ENCODE measurements at regions not wholly inside any gene's neighbourhood (a gene's known extent, or its start where the extent isn't known, plus 50 kb on each side); places are given as distances from the start of the nearest gene placed in this dataset.

DNA sequence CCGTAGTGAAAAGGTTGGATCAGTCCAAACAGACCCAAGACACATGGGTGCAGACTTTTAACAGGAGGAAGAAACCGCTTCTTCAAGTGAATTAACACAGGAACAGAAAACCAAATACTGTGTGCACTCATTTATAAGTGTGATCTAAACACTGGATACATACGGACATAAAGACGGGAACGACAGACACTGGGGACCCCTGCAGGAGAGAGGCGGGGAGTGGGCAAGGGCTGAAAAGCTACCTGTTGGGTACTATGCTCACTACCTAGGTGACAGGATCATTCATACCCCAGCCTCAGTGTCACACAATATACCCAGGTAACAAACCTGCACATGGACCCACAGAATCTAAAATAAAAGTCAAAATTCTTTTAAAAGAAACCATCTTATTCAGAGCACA is 326.0 kb upstream of the NOCT start:
- no peak for DNase-seq (ENCODE audit: low read depth)

DNA sequence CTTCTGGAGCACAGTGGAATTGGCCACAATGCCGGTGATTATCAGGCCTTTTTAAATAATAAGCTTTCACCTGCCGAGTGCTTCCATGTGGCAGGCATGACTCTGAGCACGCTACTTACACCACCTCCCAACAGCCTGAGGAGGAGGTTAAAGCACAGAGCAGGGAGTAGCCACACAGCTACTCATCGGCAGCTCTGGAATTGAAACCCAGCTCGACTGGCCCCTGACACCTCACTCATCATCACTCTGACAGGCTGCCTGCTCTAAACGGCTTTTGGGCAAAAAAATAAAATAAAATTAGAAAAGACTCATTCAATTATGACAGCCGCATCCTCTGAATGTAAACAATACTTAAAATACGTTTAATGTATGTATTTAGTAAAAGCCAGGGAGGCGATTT is 326.4 kb upstream of the NOCT start:
- no peak for DNase-seq (ENCODE audit: low read depth)

DNA sequence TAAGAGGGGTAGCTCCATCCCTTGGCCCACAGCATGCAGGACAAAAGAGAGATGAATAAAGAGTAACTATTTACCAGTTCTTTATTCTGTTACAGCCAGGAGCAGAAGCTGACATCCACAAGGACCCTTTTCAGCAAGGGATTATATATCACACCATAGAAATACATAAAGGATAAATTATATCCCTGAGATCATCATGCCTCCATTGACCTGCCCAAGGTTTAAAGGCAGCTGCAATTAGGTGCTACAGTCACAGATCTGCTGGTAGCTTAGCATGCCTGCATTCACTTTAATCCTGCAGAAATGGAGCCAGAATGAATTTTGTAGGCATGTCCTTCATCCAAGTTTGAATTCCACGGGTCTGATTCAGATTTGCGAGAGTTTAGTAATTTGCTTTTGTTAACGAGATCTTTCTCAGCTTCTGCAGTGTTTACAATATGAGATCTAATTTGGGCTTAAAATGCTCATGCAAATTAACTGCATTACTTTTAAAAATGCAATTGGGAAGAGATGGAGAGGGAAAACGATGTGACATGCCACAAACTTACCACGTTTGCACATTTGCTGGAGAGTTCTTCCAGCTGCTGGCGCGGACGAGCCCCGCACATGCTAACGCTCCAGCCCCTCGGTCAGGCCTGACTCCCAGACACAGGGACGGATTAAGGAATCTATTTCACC is 327.0 kb upstream of the NOCT start:
- no peak for DNase-seq (ENCODE audit: low read depth)

DNA sequence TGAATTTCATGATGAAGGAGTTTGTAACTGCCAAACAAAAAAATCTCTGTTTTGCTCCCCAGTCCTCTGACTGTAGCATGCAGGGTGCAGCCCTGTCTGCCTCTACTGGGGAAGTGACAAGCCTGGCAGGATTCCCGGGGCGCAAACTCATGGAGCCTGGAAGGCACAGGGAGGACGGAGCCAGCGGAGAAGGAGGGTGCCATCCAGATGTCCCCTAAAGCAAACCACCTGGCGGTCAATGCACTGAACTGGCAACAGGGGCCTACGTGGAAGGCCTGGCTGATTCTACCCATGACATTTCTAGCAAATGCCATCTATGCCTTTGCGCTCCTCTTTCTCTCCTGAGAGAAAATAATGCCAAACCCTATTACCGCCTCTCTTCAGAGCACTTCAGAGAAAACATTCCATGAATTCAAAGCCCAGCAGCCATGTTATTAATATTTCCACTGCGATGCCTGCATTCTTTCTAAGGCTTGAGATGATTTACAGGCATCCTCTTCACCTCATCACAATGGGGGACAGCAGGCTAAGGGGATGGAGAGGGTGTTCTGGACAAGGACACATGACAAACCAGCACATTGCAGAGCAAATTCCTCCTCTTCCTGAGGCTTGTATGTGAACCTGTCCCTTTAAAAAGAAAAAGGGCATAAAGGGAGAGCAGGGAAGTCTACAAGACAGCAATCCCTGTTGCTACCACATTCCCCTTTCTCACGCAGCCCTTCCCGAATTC is 329.3 kb upstream of the NOCT start:
- DNase-seq (ENCODE audit: low read depth), result no peak

DNA sequence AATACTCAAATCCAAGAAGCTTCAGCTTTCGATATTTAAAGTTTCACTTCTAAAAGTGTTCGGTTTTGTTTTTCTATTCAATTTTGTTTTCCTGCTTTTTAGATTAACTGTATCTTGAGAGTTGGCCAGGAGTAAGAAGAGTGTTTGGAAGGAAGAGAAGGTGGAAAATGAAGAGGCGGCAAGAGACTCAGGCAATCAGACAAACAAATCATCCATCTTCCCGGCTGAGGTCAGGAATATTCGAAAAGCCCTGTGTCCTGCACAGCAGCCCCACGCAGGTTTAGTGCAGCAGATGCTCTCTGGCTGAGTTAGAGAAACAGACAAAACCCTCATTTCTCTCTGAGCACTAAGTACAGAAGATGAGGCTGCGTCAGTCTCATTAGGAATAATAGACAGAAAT is 330.3 kb upstream of the NOCT start:
- no peak for DNase-seq (ENCODE audit: low read depth)

DNA sequence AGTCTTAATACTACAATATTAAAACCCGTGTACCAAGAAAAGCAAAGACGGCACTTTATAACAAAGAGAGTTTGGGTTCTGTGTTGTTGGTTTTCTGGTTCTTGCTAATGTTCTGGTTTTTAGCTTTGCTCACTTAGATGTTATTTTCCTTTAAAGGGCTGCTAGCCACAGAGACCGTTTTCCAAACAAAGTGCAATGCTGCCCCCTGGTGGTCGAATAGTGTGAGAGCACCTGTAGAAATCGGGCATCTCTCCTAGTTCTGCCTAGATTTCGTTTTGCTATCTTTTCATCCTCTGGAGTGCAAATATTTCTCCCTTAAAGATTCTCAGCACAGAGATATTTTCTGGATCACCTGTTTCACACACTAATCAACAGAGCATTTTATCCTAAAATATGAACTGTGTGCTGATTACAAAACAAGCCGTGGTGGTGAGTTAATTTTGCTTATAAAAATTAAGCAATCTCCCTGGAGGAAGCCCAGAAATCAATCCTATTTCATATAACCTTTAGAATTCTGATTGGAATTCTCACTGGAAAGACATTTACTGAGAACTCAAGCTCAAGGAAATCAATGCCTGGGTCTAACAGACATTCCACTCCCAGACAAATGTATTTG is 334.5 kb upstream of the NOCT start:
- DNase-seq (ENCODE audit: low read depth), result peak; percentile 56

DNA sequence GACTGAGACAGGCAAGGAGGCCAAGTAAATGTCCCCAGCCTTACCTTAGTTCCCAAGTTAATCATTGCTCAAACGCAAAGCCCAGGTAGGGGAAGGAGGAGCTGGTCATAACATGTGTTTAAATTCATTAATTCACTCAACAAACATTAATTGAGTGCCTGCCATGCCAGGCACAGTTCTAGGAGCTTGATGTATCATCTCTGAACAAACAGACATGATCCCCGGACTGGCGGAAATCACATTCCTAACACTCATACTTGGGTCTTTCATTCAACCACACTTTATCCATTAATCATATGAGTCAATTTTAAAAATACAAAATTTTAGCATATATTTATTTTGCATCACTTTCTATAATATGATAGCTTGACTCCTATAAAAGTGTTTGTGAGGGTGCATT is 335.3 kb upstream of the NOCT start:
- DNase-seq (ENCODE audit: low read depth), result no peak

DNA sequence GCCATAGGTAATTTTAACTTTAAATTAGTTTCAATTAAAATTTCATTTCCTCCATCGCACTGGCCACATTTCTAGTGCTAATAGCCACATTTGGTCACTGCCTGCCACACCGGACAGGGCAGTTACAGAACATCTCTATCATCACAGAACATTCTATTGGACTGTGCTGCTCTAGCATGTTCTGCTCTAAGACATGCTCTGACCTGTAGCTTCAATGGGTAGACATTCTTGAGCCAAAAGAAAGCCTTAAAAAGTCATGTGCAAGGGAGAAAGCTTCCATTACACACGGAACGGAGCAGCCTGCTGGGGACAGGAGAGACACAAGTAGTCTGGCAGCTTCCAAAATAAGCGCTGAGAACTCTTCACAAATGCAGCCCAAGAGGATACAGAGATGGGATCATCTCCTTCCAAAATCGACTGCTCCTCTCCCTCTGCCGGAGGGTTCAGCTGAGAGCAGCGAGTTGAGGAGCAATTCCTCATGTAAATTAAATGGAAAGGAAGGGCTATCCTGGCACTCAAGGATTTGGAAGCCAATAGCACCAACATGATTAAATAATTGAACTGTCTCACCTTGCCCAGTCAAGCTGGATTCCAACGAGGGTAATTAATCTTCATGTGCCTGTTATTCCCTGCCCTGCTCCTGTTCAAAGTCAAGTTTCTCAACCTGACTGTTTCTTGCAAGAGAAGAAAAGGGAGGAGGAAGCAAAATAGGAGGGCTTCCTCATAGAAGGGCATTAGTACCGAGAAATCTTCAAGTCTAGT is 336.4 kb upstream of the NOCT start:
- no peak for DNase-seq (ENCODE audit: low read depth)

DNA sequence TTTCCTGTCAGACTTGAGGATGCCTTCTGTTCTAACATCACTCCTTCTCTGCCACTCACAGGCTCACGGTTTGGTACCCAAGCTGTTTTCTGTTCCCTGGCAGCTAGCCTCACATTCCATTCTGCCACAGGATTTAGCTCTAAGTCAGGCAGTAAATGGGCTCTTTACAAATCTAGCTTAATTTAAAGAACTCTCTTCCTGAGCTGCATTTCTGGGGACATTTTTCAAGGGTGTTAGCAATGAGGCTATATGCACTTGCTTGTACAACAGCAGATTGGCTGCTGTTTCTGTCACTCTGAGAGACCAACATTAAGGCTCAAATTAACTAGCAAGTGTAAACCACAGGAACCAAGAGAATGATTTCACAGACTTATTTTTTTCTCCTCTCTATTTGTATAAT is 337.8 kb upstream of the NOCT start:
- DNase-seq (ENCODE audit: low read depth), result no peak

DNA sequence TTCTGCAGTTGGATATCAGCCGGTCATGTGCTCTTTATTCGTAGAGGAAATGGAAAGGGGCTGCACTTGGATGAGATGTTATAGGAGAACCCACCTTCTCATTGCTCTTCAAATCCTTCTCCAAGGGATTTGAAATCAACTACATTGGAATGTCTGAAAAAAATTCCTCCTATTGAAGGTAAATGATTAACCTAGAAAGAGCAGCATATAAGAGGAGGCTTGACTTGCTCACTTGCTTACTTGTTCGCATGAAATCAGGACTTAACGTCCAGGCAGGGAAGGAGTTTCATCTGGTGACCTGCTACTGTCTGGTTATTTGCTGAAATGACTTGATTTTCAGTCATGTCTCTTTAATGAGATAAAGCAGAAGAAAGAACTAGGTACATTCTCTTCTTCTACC is 338.4 kb upstream of the NOCT start:
- DNase-seq (ENCODE audit: low read depth), result no peak

DNA sequence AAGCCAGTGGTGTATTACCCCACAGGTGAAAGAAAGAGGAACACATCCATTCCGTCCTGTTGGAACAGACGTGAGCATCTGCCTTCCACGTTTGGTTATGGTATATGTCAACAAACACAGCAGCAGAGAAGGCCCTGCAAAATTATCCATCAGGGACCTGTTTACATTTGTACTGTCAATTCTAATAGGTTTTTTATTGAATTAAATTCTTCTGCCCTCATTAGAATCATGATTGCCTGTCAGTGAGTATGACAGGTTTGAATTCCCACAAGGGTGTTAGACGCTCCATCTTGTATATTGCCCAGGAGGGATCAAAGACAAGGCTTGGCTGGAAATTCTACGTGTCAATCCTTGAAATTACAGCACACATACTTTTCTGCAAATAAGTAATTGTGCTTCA is 339.9 kb upstream of the NOCT start:
- DNase-seq (ENCODE audit: low read depth), result no peak

DNA sequence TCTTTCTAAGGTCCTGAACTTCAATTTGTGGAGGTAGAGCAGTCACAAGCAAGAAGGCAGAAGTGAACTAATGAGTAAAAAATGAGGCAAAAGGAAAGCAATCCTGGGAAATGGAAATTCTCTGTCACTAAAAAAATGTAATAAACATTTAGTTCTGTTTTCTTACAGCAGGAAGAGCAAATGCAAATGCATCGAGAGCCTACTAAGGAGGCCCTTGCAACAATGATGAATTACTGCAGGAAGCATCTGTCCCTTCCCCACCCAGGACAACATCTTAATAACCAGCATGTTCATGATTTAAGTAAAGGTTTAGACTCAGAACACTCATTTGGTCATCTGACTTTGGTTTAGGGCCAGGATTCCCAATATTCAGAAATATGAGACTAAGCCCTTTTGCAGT is 341.4 kb upstream of the NOCT start:
- DNase-seq (ENCODE audit: low read depth), result no peak

DNA sequence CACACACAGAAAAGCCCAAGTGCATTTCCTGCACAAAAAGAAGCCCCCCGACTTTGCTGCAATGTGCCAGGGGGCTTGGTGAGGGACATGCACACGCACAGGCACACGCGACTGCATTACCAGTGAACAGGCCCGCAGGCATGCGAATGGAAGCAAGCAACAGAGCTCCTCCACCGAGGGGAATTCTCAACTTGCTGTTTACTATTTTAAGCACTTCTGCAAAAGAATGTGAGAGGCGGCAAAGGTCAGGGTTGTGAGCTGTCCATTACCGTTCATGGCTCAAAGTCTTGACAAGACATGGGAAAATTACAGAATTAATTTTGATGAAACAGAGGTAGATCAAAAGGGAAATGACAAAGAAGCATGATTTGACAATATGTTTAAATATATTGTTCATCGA is 342.5 kb upstream of the NOCT start:
- DNase-seq (ENCODE audit: low read depth), result no peak

DNA sequence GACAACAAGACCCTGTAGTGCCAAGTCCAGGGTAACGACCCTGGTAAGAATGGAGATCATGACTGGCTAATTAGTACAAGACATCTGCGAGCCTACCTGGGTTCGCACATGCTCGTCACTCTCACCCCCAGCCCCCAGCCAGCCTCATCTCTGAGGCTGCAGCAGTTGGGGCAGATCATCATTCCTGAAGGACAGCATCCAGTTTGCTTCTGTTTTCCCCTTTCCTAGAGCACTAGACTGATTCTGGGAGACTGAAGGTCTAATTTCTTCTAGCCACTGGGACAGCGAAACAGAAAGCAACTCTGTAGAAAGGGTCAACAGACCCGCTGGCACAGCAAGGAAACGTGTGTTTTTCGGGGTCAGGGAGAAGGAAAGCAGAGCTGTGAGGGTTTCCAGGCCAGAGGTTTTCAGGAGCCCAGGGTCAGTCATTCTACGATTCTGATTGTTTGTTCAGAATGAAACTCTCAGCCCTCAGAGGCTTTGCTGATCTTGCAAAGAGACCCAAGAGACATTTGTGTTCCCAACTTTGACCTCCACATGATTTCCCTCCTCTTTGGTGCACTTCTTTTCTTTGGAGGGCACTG is 343.1 kb upstream of the NOCT start:
- DNase-seq (ENCODE audit: low read depth), result no peak

DNA sequence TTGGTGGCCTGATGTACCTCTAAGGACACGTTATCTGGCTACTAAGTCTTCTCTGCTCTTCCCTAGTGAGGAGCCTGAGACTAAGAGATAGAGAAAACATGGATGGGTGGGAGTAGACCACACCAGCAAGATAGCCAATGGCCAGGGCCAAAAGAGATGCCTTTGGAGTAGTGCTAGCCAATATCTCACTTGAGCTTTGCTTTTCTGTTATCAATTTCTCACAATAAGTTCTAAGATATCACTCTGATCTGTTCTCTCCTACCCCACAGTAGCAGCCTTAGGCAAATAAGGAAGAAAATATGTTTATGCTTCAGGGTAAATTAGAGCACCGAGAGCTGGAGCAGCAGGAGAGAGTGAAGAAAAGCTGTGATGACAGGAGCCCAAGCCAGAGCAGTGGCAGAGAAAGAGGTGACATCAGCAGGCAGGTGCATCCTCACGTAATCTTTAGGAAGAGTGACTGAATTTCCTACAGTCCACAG is 343.9 kb upstream of the NOCT start:
- no peak for DNase-seq (ENCODE audit: low read depth)

DNA sequence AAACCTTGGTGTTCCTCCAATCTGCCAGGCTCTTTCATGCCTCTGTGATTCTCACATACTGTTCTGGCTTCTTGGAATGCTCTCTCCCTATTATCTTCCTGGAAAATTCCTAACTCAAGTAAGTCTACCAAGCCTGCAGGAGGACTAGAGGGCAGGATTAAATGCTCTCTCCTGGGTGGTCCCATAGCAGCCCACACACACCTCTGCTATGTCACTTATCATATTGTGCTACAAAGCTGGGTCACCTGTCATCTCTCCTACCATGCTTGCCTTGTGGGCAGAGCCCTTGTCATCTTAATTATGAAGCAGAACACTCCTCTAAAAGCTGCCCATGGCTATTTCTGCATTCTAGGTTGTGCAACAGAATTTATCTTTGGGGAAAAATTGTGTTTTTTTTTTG is 344.5 kb upstream of the NOCT start:
- no peak for DNase-seq (ENCODE audit: low read depth)

DNA sequence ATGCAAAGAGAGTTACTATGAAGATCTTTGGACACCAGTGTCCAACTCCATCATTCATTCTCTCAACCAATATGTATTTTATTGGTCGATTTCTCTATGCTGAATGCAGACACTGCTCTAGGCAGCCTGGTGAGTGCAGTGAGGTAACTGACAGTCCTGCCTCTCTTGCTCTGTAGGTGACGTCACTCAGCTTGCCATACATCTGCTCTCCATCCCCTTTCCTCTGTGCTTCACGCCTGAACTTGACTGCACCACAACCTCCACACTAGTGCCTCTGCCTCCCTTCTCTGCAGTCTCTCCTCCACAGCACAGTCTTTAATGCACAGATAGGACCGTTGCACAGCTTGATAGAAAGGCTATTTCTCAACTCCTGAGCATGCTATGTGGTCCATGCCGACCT is 344.9 kb upstream of the NOCT start:
- DNase-seq (ENCODE audit: low read depth), result no peak

DNA sequence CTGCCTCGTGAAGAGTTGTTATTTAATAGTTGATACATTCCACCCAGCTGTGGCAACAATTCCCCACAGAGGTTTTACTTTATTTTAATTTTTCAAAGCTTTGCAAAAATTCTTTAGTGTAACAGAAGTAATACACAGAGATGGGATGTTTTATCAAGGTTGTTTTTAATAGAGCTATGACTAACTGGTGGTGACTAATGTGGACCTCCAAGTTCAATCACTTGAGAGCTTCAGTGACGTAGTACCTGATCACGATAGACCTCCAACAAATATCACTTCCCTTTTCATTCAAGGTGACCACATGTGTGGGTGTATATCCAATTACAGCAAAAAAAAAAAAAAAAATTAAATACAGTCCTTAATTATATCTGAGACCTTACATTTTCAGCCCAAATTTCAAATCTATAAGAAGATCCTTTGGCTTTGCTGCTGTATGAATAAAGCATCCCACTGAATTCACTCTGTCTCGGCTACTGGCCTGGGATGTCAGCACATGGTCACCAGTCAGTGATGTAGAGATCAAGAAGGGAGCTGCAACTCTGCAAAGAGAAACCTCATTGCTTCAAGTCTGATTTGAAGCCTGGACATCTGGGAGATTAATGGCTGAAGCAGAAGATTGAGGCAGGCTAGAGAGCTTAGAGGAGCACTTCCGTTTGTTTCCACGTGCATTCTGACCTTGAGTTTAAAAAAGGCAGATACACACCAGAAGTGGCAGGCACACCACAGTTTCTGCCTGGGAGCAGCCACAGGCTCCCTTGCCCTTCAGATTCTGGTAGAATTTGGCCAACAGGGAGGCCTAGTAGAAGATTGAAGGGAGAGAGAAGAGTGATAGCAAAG is 345.9 kb upstream of the NOCT start:
- DNase-seq (ENCODE audit: low read depth), result no peak

DNA sequence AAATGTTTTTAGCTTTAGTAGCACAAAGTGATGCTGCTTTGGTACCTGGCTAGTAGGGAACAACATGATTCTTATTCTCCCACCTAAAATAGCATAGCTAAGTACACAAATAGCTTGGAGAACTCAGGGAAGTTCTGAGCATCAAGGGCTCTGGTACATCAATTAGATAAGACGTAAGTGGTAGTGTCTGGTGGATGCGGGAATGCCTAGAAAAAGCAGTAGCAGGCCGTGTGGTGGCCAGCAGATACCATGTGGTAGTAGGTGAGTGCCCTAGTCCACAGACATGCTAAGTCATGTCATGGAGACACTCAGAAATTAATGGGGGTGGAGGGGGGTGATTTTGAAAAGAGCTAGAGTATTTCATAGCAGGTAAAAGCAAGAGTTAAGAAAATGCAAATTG is 347.3 kb upstream of the NOCT start:
- DNase-seq (ENCODE audit: low read depth), result no peak

DNA sequence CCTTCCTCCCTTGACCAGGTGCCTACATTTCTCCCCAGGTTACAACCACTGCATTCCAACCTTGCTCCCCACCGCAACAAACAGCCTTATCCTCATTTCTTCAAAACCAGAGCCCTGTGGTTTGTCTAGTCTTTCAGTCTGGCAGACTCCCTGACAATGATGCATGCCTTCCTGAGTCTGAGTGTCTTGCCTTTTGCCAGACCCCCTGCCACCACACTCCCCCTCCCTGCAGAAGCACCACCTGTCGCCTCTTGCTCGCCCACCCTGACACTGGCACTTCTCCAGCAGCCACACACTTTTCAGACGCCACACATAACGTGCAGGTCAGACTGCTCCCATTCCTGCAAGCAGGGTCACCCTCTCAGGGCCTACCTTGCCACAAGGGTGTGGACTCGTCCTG is 349.2 kb upstream of the NOCT start:
- no peak for DNase-seq (ENCODE audit: low read depth)

DNA sequence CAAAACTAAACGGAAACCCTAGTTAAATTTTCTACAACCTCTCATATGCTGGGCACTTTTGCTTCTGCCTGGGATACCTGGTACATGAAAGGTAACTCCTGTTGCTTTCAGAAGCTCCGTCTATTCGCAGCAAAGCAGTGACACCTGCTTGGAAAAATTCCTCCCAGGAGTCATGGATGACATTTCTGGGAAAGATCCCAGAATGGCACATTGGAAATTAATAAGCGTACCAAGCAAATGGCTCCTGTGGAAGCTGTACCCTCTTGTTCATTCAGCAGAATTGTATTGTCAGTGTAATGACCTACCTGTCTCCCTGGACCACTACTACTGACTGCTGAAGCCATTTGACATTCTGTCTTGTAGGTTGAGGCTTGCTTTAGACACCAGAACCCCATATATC is 349.7 kb upstream of the NOCT start:
- DNase-seq (ENCODE audit: low read depth), result no peak

DNA sequence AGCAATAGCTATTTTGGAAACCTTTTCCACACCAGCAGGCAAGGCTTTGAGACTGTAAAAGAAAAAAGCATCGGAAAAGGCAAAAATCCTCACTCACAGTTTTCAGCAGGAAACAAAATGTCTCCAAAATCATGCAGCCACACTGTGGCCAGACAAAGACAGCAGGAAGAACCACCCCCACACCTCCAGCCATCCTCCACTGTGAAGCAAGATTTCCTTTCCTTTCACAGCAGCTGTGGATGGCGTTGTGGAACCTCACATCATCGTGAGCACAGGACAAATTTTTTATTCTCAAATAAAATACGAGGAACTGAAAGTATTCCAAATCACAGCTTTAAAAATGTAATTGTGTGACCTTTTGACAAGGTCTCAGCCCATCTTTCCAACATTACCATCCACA is 351.7 kb upstream of the NOCT start:
- DNase-seq (ENCODE audit: low read depth), result no peak
